AG04449 (cell line): ENCODE measurements at regions not wholly inside any gene's neighbourhood (a gene's known extent, or its start where the extent isn't known, plus 50 kb on each side); places are given as distances from the start of the nearest gene placed in this dataset.

ENCODE experiments used
- CTCF ChIA-PET: fragments of 350-600 bp; formaldehyde crosslinking; extraction: SDS; loops from one replicate; lab custom pipeline; 2021; ENCODE audit warnings: antibody characterized with exemption; lab: Yijun Ruan, JAX
- POLR2A ChIA-PET: fragments of 400-600, 350-600 bp; formaldehyde crosslinking; extraction: SDS; loops from one replicate; lab custom pipeline; 2020; ENCODE audit warnings: antibody characterized with exemption, inconsistent platforms; lab: Yijun Ruan, JAX
- DNase-seq: peaks from one replicate; pipeline ENCODE4 v3.0.0-alpha.2; 2010; ENCODE audit warnings: low read depth, low spot score
- H3K4me3 ChIP-seq: 2 replicates; pipeline ENCODE4 v1.5.1; 2011; ENCODE audit warnings: low read depth, mild to moderate bottlenecking, control low read depth, low read length
- TF ChIP-seq, protein P1 (sequence below): IDR thresholded peaks from one replicate; pipeline ENCODE4 v1.5.1; 2011; ENCODE audit warnings: mild to moderate bottlenecking, moderate library complexity, low read length, control low read depth, inconsistent platforms; ENCODE audit not compliant: insufficient read depth; ENCODE audit errors: missing control alignments

DNA sequence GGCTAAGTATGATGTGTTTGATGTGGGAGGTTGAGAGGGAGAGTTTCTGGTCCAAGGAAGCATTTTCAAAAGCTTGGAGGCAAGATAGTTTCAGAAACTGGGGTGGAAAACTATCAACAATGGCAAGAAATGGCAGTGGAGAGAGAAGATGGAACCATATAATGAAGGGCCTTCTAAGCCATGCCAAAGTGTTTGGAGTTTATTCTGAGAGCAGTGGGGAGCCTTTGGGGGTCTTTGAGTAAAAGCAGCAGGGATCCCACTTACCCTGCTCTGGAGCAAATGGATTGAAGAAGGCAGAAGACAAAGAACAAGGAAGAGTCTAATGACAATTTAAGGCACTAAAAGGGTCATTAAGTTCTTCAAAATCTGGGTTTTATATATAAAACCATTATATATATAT, 538.9 kb downstream of the UTRN start:
- TF ChIP-seq, protein P1, sequence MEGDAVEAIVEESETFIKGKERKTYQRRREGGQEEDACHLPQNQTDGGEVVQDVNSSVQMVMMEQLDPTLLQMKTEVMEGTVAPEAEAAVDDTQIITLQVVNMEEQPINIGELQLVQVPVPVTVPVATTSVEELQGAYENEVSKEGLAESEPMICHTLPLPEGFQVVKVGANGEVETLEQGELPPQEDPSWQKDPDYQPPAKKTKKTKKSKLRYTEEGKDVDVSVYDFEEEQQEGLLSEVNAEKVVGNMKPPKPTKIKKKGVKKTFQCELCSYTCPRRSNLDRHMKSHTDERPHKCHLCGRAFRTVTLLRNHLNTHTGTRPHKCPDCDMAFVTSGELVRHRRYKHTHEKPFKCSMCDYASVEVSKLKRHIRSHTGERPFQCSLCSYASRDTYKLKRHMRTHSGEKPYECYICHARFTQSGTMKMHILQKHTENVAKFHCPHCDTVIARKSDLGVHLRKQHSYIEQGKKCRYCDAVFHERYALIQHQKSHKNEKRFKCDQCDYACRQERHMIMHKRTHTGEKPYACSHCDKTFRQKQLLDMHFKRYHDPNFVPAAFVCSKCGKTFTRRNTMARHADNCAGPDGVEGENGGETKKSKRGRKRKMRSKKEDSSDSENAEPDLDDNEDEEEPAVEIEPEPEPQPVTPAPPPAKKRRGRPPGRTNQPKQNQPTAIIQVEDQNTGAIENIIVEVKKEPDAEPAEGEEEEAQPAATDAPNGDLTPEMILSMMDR, result no peak
- ChIA-PET CTCF (no interaction called here), POLR2A (no interaction called here)
- DNase-seq, result no peak
- no peak overlapping the region for H3K4me3 ChIP-seq

DNA sequence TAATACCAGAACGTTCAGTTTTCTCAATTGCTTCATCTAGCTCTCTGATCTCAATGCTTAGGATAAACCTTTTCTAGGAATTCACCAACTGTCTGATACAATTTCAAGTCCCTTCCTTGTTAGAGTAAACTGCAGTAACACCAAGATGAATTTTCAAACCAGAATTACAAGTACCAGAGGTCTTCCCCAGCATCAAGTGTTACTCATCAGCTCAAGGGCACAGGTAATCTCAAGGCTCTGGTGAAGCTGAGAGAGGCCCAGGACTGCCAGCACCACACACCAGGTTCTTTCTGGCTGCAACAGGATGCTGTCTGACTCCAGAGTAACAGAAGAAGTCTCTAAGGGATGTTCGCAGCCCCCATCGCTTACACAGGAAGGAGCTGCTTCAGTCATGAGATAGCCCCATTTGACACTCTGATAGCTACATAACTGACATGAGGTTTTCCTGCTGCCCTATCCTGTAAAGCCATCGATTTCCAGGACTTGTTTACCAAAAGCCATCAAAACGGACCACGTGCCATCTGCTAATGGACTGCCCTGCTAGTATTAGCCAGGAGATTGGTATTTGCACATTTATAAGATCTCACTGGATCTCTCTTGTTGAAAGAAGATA, 549.4 kb downstream of the UTRN start:
- CTCF ChIA-PET, result no interaction called here
- no peak for DNase-seq
- POLR2A ChIA-PET, result interaction anchor here (0.6 kb wide), 1 partner anchor 26 kb away, joined by 3 read pairs; no protein-coding TSS in a partner anchor

DNA sequence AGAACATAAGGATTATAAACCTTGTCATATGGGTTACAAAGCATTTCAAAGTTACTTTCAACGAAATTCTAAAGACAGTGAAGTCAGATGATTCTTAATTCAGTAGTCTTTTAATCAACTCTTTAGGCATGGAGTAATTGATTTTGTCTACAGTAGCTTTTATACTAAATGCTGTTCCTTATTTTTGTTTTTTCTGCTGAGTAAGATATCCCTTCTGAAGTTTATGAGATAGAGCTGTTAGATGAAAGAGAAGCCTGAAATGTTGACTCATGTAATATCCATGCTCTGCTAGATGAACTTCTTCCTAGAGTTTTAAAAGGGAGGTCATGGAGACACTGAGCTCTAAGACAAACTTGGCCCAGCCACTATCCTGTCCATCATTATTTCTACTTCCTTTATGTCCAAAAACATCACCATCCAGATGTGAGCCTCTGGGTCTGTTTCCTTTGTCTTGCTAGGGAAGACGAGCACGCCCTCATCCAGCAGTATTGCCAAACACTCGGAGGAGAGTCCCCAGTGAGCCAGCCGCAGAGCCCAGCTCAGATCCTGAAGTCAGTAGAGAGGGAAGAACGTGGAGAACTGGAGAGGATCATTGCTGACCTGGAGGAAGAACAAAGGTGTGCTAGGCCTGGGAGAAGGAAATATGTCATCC, 550.3 kb downstream of the UTRN start:
- POLR2A ChIA-PET, result no interaction called here
- TF ChIP-seq, protein P1, result no peak
- CTCF ChIA-PET, result no interaction called here

More for the DNA sequence above, 549.4 kb downstream of the UTRN start:
- H3K4me3 ChIP-seq, result no peak overlapping the region
- TF ChIP-seq, protein P1, result no peak

DNA sequence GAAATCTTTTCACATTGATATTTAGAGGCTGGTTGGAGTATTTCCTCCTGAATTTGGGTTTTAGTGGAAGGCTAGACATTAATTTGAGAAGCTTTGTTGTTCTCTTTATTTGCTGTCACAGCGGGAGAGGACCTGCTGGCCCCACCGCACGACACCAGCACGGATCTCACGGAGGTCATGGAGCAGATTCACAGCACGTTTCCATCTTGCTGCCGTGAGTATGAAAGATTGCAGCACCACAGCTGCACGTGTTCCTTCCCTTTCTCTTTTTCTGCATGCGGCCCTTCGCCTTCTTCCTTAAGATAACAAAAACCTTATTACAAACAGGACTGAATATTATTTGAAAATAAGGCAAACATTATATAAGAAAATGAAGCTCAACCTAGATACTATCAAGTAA, 555.5 kb downstream of the UTRN start:
- ChIA-PET POLR2A (no interaction called here), CTCF (interaction anchor here (1.2 kb wide), 1 partner anchor 8 kb away, joined by 4 read pairs; no protein-coding TSS in a partner anchor)
- no peak for DNase-seq

More for the DNA sequence above, 550.3 kb downstream of the UTRN start:
- no peak overlapping the region for H3K4me3 ChIP-seq
- no peak for DNase-seq

DNA sequence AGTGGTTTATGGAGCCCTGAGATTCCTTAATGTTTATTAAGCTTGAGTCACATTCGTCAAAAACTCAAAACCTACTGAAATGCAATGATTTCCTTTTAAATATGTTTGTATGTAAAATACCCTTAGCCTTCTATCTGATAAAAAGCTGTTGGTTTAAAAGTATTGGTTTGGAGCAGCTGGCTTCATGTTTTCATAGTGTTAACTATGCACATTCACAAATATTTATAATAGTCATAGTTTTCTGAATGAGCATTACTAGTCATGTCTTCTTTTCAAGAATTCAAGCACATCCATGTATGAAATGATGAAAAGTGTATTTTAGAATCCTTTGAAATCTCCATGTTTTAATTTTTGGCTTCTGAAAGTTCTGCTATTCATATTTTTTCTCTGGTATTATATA, 558.6 kb downstream of the UTRN start:
- CTCF ChIA-PET, result no interaction called here

More for the DNA sequence above, 555.5 kb downstream of the UTRN start:
- no peak overlapping the region for H3K4me3 ChIP-seq
- TF ChIP-seq, protein P1, result no peak

DNA sequence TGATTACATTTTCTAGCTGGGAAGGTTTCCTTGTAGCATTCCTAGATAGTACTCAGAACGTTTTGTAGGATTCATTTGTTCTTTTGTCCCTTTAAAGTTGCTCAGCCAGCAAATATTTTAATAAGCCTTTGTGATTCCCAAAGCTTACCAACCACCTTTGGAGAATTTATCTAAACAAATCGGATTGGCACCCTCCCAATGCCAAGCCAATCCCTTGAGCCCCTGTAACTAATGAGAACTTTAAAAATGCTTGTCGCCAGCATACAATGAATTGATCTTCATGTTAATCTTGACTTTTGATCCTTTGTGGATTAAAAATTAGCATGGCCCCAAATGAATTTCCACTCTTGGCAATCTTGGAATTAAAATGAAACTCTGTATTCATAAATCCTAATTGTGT, 559.5 kb downstream of the UTRN start:
- no peak overlapping the region for H3K4me3 ChIP-seq
- TF ChIP-seq, protein P1, result no peak
- ChIA-PET POLR2A (interaction anchor here (0.6 kb wide), 1 partner anchor 227 kb away, joined by 3 read pairs; no protein-coding TSS in a partner anchor), CTCF (no interaction called here)
- no peak for DNase-seq

More for the DNA sequence above, 558.6 kb downstream of the UTRN start:
- no peak for DNase-seq
- TF ChIP-seq, protein P1, result no peak
- H3K4me3 ChIP-seq, result no peak overlapping the region
- POLR2A ChIA-PET, result no interaction called here
